ENCODE measurements at regions not wholly inside any gene's neighbourhood (a gene's known extent, or its start where the extent isn't known, plus 50 kb on each side); places are given as distances from the start of the nearest gene placed in this dataset.

- no peak for DNase-seq (ENCODE audit: low read depth, low spot score)
- TF ChIP-seq, protein P1, sequence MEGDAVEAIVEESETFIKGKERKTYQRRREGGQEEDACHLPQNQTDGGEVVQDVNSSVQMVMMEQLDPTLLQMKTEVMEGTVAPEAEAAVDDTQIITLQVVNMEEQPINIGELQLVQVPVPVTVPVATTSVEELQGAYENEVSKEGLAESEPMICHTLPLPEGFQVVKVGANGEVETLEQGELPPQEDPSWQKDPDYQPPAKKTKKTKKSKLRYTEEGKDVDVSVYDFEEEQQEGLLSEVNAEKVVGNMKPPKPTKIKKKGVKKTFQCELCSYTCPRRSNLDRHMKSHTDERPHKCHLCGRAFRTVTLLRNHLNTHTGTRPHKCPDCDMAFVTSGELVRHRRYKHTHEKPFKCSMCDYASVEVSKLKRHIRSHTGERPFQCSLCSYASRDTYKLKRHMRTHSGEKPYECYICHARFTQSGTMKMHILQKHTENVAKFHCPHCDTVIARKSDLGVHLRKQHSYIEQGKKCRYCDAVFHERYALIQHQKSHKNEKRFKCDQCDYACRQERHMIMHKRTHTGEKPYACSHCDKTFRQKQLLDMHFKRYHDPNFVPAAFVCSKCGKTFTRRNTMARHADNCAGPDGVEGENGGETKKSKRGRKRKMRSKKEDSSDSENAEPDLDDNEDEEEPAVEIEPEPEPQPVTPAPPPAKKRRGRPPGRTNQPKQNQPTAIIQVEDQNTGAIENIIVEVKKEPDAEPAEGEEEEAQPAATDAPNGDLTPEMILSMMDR (IDR thresholded peaks at IDR 0.05; ENCODE audit: insufficient read depth, low read length, missing control alignments) = no peak
- ChIA-PET CTCF (interaction anchor here (0.8 to 7.5 kb wide), 7 partner anchors 9 to 407 kb away, joined by 3 to 103 read pairs (median 5); no protein-coding TSS in a partner anchor), POLR2A (no interaction called here)
- H3K4me3 ChIP-seq (ENCODE audit: low read depth, low read length) = no peak overlapping the region
Measured at GRCh38 chr9:88596376-88596775, 61.4 kb downstream of the NXNL2 start.

DNA sequence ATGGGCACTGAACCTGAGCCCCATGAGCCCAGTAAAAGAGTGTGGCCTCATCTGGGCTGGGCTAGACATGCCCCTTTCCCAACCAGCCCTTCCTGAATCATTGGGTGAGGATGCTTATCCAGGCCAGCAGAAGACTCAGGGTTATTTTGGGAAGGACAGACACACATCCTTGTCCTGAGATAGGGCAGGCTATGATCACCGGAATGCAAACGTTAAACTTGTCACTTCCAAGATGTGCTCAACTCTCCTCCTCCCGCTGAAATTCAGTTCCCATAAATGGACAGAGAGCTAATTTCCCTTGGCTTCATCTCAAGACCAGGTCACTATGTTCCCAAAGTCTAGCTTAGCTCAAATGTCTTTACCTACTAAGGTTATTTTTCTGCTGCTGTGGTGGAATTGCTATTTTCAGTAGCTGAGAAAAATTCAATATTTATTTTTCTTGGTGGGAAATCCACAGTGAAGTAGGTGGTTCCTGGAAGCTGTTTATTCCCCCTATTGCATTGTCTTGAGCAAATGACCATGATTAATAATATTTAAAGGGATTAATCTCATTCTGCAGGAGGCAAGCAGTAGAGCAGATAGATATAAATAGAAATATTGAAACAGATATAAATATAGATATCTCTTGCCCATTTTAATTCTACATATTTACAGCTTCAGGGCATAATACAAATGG is 70.0 kb downstream of the NXNL2 start:
- CTCF ChIA-PET = interaction anchor here (1.1 to 1.9 kb wide), 3 partner anchors 8 to 365 kb away, joined by 4 to 8 read pairs (median 5); no protein-coding TSS in a partner anchor
- POLR2A ChIA-PET = no interaction called here
- TF ChIP-seq, protein P1 (IDR thresholded peaks at IDR 0.05; ENCODE audit: insufficient read depth, low read length, missing control alignments) = no peak
- H3K4me3 ChIP-seq (ENCODE audit: low read depth, low read length) = no peak overlapping the region
- DNase-seq (ENCODE audit: low read depth, low spot score) = no peak

- no peak overlapping the region for H3K4me3 ChIP-seq (ENCODE audit: low read depth, low read length)
- TF ChIP-seq, protein P1 (IDR thresholded peaks at IDR 0.05; ENCODE audit: insufficient read depth, low read length, missing control alignments) = no peak
- DNase-seq (ENCODE audit: low read depth, low spot score) = no peak
- ChIA-PET POLR2A (no interaction called here), CTCF (interaction anchor here (1.1 to 1.9 kb wide), 3 partner anchors 9 to 364 kb away, joined by 4 to 8 read pairs (median 5); no protein-coding TSS in a partner anchor)
Measured at GRCh38 chr9:88605512-88606362, 70.8 kb downstream of the NXNL2 start.

DNA sequence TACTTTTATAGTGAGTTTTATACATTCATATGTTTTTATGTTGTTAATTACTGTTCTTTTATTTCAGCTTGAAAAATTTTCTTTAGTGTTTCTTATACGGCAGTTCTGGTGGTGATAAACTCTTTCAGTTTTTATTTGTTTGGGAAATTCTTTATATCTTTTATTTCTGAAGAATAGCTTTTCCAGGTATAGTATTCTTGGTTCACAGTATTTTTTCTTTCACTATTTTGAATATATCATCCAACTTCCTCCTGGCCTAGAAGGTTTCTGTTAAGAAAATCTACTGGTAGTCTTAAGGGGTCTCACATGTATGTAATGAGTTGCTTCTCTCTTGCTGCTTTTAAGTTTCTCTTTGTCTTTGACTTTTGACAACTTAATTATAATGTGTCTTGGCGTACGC is 79.4 kb downstream of the NXNL2 start:
- no peak for DNase-seq (ENCODE audit: low read depth, low spot score)
- H3K4me3 ChIP-seq (ENCODE audit: low read depth, low read length) = no peak overlapping the region
- TF ChIP-seq, protein P1 (IDR thresholded peaks at IDR 0.05; ENCODE audit: insufficient read depth, low read length, missing control alignments) = no peak
- ChIA-PET CTCF (no interaction called here), POLR2A (no interaction called here)

- DNase-seq (ENCODE audit: low read depth, low spot score) = no peak
- ChIA-PET CTCF (interaction anchor here (1.1 kb wide), 1 partner anchor 106 kb away, joined by 3 read pairs; no protein-coding TSS in a partner anchor), POLR2A (no interaction called here)
- H3K4me3 ChIP-seq (ENCODE audit: low read depth, low read length) = no peak overlapping the region
- TF ChIP-seq, protein P1 (IDR thresholded peaks at IDR 0.05; ENCODE audit: insufficient read depth, low read length, missing control alignments) = no peak
Measured at GRCh38 chr9:88623698-88624097, 88.7 kb downstream of the NXNL2 start.

GRCh38 chr9:88628114-88628513 is 93.1 kb downstream of the NXNL2 start:
- ChIA-PET POLR2A (no interaction called here), CTCF (no interaction called here)
- DNase-seq (ENCODE audit: low read depth, low spot score) = no peak
- no peak overlapping the region for H3K4me3 ChIP-seq (ENCODE audit: low read depth, low read length)
- TF ChIP-seq, protein P1 (IDR thresholded peaks at IDR 0.05; ENCODE audit: insufficient read depth, low read length, missing control alignments) = no peak

Data from AG04449 (cell line).